Cerebellar nuclear complex (tissue), 1 donor: ENCODE measurements at regions not wholly inside any gene's neighbourhood (a gene's known extent, or its start where the extent isn't known, plus 50 kb on each side); places are given as distances from the start of the nearest gene placed in this dataset.
"Not testable (repeated sequence)": the region's sequence is repeated elsewhere in the genome, so short reads cannot be mapped to it uniquely, and the experiment has no call there.

Source experiments
- DNase-seq, 2 experiments: peaks; one replicate each; lab custom pipeline; 2025; lab: John Stamatoyannopoulos, UW

GRCh38 chr17:445839-446238 is 93.2 kb upstream of the RPH3AL start, which contains the start of gene RFLNB:
TSS of gene RFLNB (minus strand) at chr17:445939.
- not testable (repeated sequence) for DNase-seq

GRCh38 chr17:444879-445454 is 92.4 kb upstream of the RPH3AL start:
- DNase-seq, result no peak

- no peak for DNase-seq
These were observed 90.5 kb upstream of the RPH3AL start for GRCh38 chr17:443109-443508.

GRCh38 chr17:441155-441950 is 88.7 kb upstream of the RPH3AL start:
- no peak for DNase-seq

- no peak for DNase-seq
These were observed 85.6 kb upstream of the RPH3AL start for GRCh38 chr17:438191-438590.

- DNase-seq, result no peak
These were observed 84.9 kb upstream of the RPH3AL start for GRCh38 chr17:437545-437944.

GRCh38 chr17:436571-436970 is 84.0 kb upstream of the RPH3AL start:
- DNase-seq, result no peak

- not testable (repeated sequence) for DNase-seq
These were observed 79.9 kb upstream of the RPH3AL start for GRCh38 chr17:432471-432870.

GRCh38 chr17:431494-431893 is 78.9 kb upstream of the RPH3AL start:
- DNase-seq, result no peak

- no peak for DNase-seq
These were observed 77.0 kb upstream of the RPH3AL start for GRCh38 chr17:429589-429988.

- no peak for DNase-seq
These were observed 75.8 kb upstream of the RPH3AL start for GRCh38 chr17:428414-428813.

- DNase-seq, result no peak
These were observed 75.3 kb upstream of the RPH3AL start for GRCh38 chr17:427891-428290.

- DNase-seq, result no peak
These were observed 74.7 kb upstream of the RPH3AL start for GRCh38 chr17:427327-427726.

- no peak for DNase-seq
These were observed 69.8 kb upstream of the RPH3AL start for GRCh38 chr17:422196-422930.

GRCh38 chr17:420479-421175 is 68.0 kb upstream of the RPH3AL start:
- no peak for DNase-seq

- no peak for DNase-seq
These were observed 66.6 kb upstream of the RPH3AL start for GRCh38 chr17:419073-419735.

- DNase-seq, result no peak
These were observed 65.8 kb upstream of the RPH3AL start for GRCh38 chr17:418421-418751.

GRCh38 chr17:417691-418420 is 65.2 kb upstream of the RPH3AL start:
- DNase-seq, result no peak

- DNase-seq, result no peak
These were observed 63.9 kb upstream of the RPH3AL start for GRCh38 chr17:416293-417206.

GRCh38 chr17:413706-414380 is 61.2 kb upstream of the RPH3AL start:
- DNase-seq, result no peak
